HG03575 (cell line): ENCODE measurements at regions not wholly inside any gene's neighbourhood (a gene's known extent, or its start where the extent isn't known, plus 50 kb on each side); places are given as distances from the start of the nearest gene placed in this dataset.
"Not testable (repeated sequence)": the region's sequence is repeated elsewhere in the genome, so short reads cannot be mapped to it uniquely, and the experiment has no call there.

Experiments
- ATAC-seq: cut with Tn5 transposase; IDR thresholded peaks from one replicate; pipeline ENCODE4 v1.9.1; 2021; ENCODE audit not compliant: unreplicated experiment, insufficient number of reproducible peaks, low FRiP score; ENCODE audit errors: extremely low read depth

- no peak for ATAC-seq
Measured at GRCh38 chr2:16907645-16908282, 242.1 kb upstream of the CYRIA start.

DNA sequence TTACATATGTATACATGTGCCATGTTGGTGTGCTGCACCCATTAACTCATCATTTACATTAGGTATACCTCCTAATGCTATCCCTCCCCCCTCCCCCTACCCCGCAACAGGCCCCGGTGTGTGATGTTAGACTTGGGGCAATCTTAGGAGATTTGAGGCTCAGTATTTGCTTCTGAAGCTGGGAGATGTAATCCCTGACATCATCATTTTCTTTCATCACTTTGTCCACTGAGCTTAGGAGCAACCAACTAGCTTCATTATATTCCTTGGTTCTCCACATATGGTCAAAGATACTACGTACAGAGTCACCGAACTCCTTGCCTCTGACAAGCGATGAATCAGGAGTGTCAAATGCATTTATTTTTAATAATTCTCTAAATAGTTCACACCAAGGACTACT lies 239.7 kb upstream of the CYRIA start:
- not testable (repeated sequence) for ATAC-seq

- peak; percentile 50 for ATAC-seq
Measured at GRCh38 chr2:16900405-16901025, 234.9 kb upstream of the CYRIA start.

- ATAC-seq: no peak
Measured at GRCh38 chr2:16899958-16900357, 234.3 kb upstream of the CYRIA start.

DNA sequence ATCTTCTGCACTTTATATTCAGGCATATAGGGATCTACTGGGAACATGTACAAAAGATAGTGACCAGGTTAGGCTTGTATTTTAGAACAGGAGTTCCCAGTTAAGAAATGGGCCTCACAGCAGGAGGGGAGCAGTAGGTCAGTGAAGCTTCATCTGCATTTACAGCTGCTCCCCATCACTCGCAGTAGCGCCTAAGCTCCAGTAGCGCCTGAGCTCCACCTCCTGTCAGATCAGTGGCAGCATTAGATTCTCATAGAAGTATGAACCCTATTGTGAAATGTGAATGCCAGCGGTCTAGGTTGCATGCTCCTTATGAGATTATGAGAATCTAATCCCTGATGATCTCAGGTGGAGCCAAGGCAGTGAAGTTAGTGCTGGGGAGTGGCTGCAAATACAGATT lies 224.4 kb upstream of the CYRIA start:
- no peak for ATAC-seq

DNA sequence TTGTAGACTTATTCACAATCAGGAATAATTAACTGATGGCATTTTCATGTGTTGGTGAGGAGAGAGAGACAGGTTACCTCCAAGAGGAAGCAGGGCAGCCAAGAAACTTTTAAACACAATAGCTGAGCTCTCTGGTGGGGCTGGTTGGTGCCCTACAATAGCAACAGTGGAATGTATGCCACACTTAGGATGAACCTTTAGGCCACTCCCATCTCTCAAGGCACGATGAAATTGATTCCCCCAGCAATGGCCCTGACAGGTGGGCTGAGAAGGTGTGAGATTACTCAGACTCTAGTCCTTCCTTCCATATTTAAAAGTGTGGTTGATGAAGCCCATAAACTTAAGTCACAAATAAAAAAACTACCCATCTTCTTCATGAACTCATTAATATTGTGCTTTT lies 219.4 kb upstream of the CYRIA start:
- ATAC-seq: no peak

- ATAC-seq: no peak
Measured at GRCh38 chr2:16882706-16883105, 217.1 kb upstream of the CYRIA start.

- no peak for ATAC-seq
Measured at GRCh38 chr2:16881122-16881521, 215.5 kb upstream of the CYRIA start.

DNA sequence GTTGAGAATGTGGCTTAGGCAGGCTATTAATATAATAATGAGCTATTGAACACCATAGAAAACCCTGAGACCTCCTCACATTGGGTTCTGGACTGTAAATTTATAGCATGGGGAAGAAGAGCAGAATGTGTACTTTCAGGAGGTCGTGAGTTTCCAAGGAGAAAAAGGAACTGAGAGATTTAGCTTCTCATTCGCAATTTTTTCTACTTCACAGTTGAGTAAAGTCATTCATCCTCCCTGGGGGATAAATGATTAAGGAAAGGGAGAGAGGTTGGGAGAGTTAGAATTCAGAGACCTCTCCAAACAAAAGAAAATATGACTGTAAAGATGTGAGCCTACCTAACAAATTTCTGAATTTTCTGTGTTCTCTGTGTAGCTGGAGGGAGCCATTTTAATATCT lies 205.8 kb upstream of the CYRIA start:
- ATAC-seq: no peak

- no peak for ATAC-seq
Measured at GRCh38 chr2:16870491-16871076, 204.9 kb upstream of the CYRIA start.

DNA sequence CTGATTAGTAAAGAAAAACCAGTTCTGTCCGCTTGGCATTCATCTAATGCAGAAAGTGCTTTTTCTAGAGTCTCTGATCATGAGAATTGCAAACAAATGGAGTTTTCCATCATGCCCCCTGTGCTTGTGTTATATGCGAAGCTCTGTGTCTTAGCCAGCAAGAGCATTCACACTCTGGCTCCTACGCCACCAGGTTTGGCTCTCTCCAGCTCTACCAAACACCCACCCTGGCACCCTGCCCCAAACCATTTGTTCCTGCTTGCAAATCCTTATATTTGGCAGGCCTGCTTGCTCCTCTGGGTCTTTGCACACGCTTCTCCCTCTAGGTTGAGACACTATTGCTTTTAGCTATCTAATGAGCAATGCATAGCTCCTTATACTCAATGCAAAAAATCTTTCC lies 204.1 kb upstream of the CYRIA start:
- no peak for ATAC-seq

DNA sequence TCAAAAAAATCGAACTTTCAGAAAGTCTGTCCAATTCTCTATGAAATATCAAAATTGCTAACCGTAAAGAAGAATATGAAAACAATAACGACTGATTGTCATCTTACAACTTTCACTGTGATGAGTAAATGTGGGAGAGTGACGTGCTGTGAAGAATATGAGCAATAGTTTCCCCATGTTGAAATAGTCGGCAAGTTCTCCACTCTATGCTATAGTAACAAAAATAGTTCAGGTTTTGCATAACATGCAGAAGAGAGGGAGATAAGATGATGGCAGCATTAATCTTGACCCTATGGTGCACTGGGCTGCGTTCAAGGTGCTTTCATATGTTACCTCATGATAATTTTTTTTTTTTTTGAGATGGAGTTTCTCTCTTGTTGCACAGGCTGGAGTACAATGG lies 196.8 kb upstream of the CYRIA start:
- ATAC-seq: no peak

- no peak for ATAC-seq
Measured at GRCh38 chr2:16861530-16861929, 195.9 kb upstream of the CYRIA start.

DNA sequence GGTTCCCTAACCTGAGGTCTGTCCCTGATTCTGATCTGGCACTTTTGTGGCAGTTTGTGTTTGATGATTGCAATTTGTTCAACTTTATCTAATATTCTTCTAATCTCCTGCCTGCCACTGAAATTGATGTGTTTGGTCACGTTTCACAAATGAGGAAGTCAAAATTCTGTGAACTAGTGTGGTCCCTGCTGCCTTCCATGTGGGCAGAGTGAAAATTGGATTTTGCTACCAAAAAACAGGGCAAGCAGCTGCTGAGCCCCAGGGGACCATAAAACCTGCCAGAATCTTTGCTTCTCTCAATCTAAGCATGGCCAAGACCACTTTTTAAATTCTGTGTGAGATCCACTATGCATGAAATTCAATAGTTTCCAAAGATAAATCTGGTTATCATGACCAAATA lies 195.5 kb upstream of the CYRIA start:
- ATAC-seq: no peak

- ATAC-seq: no peak
Measured at GRCh38 chr2:16860627-16861026, 195.0 kb upstream of the CYRIA start.

DNA sequence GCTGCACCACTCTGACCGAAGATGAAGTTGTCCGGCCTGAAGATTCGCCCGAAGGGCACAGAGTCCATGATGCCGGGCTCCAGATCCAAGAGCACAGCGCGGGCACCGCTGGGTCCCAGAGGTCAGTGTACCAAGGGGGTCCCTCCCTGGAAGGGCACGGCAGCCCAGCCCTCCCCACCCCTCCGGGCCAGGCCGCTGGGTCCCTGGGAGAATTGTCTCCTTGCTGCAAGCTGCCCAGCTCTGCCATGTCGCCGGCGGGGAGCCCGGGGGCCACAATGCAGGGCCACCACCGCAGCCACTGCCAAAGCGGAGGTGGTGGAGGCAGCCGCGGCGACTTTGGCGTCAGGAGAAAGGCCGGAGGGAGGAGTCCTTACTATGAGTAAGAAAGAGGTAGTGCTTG lies 189.5 kb upstream of the CYRIA start:
- ATAC-seq: no peak

- no peak for ATAC-seq
Measured at GRCh38 chr2:16853088-16853487, 187.5 kb upstream of the CYRIA start.

DNA sequence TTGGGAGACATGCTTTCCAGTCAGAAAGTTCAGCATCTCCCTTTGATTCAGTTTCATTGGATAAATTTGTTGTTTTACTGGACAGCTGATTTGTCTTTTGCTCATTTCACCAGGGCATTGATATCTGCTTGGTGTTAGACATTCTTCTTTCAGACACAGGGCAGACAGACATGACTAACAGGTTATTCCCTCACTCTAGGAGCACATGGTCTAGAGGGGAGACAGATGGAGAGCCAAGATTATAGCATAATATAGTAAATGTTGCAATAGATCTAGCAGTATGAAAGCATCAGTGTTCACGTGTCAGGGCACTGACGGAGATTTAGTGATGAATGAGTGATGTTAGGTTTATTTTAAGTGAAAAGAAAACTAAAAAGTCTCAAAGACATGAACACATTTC lies 187.0 kb upstream of the CYRIA start:
- ATAC-seq: no peak

DNA sequence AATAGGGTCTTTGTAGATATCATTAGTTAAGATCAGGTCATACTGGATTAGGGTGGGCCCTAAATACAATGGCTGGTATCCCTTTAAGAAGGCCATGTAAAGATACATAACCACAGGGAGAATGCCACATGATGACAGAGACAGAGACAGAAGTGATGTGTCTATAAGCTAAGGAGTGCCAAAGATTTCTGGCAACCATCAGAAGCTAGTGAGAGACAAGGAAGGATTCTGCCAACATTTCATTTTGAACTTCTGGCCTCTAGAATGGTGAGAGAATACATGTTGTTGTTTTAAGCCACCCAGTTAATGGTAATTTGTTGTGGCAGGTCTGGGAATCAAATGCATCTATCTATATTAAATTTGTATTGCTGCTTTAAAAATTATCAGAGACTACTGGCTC lies 185.5 kb upstream of the CYRIA start:
- no peak for ATAC-seq

- no peak for ATAC-seq
Measured at GRCh38 chr2:16840496-16841172, 175.0 kb upstream of the CYRIA start.
